Testis (tissue), 2 donors: ENCODE measurements at regions not wholly inside any gene's neighbourhood (a gene's known extent, or its start where the extent isn't known, plus 50 kb on each side); places are given as distances from the start of the nearest gene placed in this dataset.
"Not testable (repeated sequence)": the region's sequence is repeated elsewhere in the genome, so short reads cannot be mapped to it uniquely, and the experiment has no call there.

Source experiments
- POLR2A ChIP-seq: fragments of 450-650 bp; IDR thresholded peaks from one replicate; pipeline ENCODE4 v1.6.1; 2017; ENCODE audit warnings: antibody characterized with exemption, mild to moderate bottlenecking, moderate library complexity
- TF ChIP-seq, protein P1 (sequence below), 3 experiments: fragments of 450-650 bp in 2 of 3; fragments of 200-600 bp in 1 of 3; sonication (generic) in 1 of 3; IDR thresholded peaks; one replicate each; pipeline ENCODE4 v1.5.1; 2016 to 2019; ENCODE audit warnings: antibody characterized with exemption in 3 of 3, mild to moderate bottlenecking in 2 of 3, moderate library complexity in 1 of 3

DNA sequence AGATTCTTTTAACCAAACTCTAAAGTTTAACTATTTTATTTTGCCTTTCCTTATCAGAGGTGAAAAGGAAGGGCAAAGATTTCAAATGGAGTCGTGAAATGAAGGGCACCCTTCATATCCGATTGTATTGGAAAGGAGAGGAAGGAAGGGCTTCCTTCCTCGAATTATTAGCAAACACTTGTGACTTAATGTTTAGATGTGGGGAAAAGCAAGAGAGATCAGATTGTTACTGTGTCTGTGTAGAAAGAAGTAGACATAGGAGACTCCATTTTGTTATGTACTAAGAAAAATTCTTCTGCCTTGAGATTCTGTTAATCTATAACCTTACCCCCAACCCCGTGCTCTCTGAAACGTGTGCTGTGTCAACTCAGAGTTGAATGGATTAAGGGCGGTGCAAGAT, 291.5 kb downstream of the ABCC12 start:
- TF ChIP-seq POLR2A: not testable (repeated sequence)
- TF ChIP-seq, protein P1, sequence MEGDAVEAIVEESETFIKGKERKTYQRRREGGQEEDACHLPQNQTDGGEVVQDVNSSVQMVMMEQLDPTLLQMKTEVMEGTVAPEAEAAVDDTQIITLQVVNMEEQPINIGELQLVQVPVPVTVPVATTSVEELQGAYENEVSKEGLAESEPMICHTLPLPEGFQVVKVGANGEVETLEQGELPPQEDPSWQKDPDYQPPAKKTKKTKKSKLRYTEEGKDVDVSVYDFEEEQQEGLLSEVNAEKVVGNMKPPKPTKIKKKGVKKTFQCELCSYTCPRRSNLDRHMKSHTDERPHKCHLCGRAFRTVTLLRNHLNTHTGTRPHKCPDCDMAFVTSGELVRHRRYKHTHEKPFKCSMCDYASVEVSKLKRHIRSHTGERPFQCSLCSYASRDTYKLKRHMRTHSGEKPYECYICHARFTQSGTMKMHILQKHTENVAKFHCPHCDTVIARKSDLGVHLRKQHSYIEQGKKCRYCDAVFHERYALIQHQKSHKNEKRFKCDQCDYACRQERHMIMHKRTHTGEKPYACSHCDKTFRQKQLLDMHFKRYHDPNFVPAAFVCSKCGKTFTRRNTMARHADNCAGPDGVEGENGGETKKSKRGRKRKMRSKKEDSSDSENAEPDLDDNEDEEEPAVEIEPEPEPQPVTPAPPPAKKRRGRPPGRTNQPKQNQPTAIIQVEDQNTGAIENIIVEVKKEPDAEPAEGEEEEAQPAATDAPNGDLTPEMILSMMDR (IDR thresholded peaks at IDR 0.05): not testable (repeated sequence)
